Ovary (tissue), 7 donors: ENCODE measurements at regions not wholly inside any gene's neighbourhood (a gene's known extent, or its start where the extent isn't known, plus 50 kb on each side); places are given as distances from the start of the nearest gene placed in this dataset.
"Not testable (repeated sequence)": the region's sequence is repeated elsewhere in the genome, so short reads cannot be mapped to it uniquely, and the experiment has no call there.

ENCODE experiments used
- DNase-seq, 5 donors: peaks; one replicate each; pipeline ENCODE4 v3.0.0-alpha.2; 2019 to 2020
- H3K27ac ChIP-seq, 2 donors: fragments of 200-600 bp; one replicate each; pipeline versions ENCODE4 v1.5.1 to v1.8.0; 2019 to 2022
- H3K27me3 ChIP-seq: fragments of 200-600 bp; one replicate; pipeline ENCODE4 v1.8.0; 2022
- H3K36me3 ChIP-seq: fragments of 200-600 bp; sonication (generic); one replicate; pipeline ENCODE4 v1.5.1; 2019
- H3K4me1 ChIP-seq: one replicate; pipeline ENCODE4 v1.8.1; 2013; ENCODE audit warnings: mild to moderate bottlenecking, moderate library complexity; ENCODE audit not compliant: insufficient read depth
- H3K4me3 ChIP-seq: fragments of 200-600 bp; sonication (generic); one replicate; pipeline ENCODE4 v1.5.1; 2017
- H3K9me3 ChIP-seq, 2 donors: fragments of 200-600 bp in 1 of 2; sonication (generic) in 1 of 2; one replicate each; pipeline versions ENCODE4 v1.5.1 to v1.8.1; 2013 to 2019; ENCODE audit warnings: mild to moderate bottlenecking in 1 of 2, moderate library complexity in 1 of 2
- CTCF ChIP-seq, 3 donors: fragments of 450-650 bp in 2 of 3; fragments of 200-600 bp in 1 of 3; IDR thresholded peaks; one replicate each; pipeline versions ENCODE4 v1.5.1 to v1.8.0; 2016 to 2022; ENCODE audit warnings: antibody characterized with exemption in 3 of 3, mild to moderate bottlenecking in 1 of 3
- EP300 ChIP-seq: sonication (generic); formaldehyde crosslinking; IDR thresholded peaks from one replicate; pipeline ENCODE4 v1.6.1; 2017; ENCODE audit warnings: antibody characterized with exemption
- POLR2A ChIP-seq: fragments of 450-650 bp; IDR thresholded peaks from one replicate; pipeline ENCODE4 v1.6.1; 2017; ENCODE audit warnings: antibody characterized with exemption, mild to moderate bottlenecking, moderate library complexity
- WGBS, 3 donors: extraction: QIAGEN DNeasy Blood & Tissue Kit in 1 of 3; methylation state at CpG; one replicate each; pipeline versions ENCODE4 v1.1.5 to v1.1.7; 2013 to 2017; 5-methylcytosine and 5-hydroxymethylcytosine counted together
- intact Hi-C, 4 donors: fragments of 100-400 bp; cut with DNase I; formaldehyde crosslinking; loops; one replicate each; pipeline versions ENCODE4 v1.11.0 to v1.15.1; 2022 to 2023
- donor health status: DM: no; HTN: no; CAD: no; lungs with moderate emphysema.
- donor health status: DM: no; HTN: no; CAD: no.
- donor health status: Bipolar disorder and iron deficiency.
- donor health status: DM: no; HTN: no; CAD: no.
- donor health status: DM: yes; HTN: yes; CAD: no.

GRCh38 chr3:110506890-110507289 lies 564.7 kb upstream of the NECTIN3 start:
- Histone ChIP-seq H3K4me3 (no peak overlapping the region), H3K27ac (no peak overlapping the region), H3K36me3 (no peaks in the 10 kb centered on the region), H3K4me1 (no peaks in the 10 kb centered on the region), H3K9me3 (no peaks in the 10 kb centered on the region), H3K27me3 (no peaks in the 10 kb centered on the region)
- TF ChIP-seq CTCF (IDR thresholded peaks at IDR 0.05) (no peak), EP300 (no peak)
- DNase-seq, result no peak
- intact Hi-C loops, result no loop called here
- 84 to 96% (median 96%) methylated on average over 4 of the region's 4 CpGs for WGBS, 3 donors

DNA sequence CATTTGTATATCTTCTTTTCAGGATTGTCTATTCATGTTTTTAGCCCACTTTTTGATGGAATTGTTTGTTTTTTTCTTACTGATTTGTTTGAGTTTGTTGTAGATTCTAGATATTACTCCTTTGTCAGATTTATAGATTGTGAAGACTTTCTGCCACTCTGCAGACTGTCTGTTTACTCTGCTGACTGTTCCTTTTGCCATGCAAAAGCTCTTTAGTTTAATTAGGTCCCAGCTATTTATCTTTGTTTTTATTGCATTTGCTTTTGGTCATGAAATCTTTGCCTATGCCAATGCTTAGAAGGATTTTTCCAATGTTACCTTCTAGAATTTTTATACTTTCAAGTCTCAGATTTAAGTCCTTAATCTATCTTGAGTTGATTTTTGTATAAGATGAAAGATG lies 564.0 kb upstream of the NECTIN3 start:
- DNase-seq, intact Hi-C loops, H3K4me3 ChIP-seq: not testable (repeated sequence)

GRCh38 chr3:110512961-110513360 lies 558.7 kb upstream of the NECTIN3 start:
- Histone ChIP-seq H3K4me1 (no peaks in the 10 kb centered on the region), H3K27ac (no peak overlapping the region), H3K9me3 (no peaks in the 10 kb centered on the region), H3K36me3 (no peaks in the 10 kb centered on the region), H3K27me3 (no peaks in the 10 kb centered on the region), H3K4me3 (no peak overlapping the region)
- 56 to 73% (median 63%) methylated on average over 3 of the region's 3 CpGs for WGBS, 3 donors
- intact Hi-C loops, result no loop called here
- no peak for DNase-seq
- TF ChIP-seq POLR2A (no peak), EP300 (no peak), CTCF (IDR thresholded peaks at IDR 0.05) (no peak)

More for the DNA sequence above, 564.0 kb upstream of the NECTIN3 start:
- not testable (repeated sequence) for H3K27ac ChIP-seq, H3K27me3 ChIP-seq, H3K36me3 ChIP-seq, H3K4me1 ChIP-seq, H3K9me3 ChIP-seq

GRCh38 chr3:110518031-110518430 lies 553.6 kb upstream of the NECTIN3 start:
- TF ChIP-seq POLR2A (no peak), EP300 (no peak), CTCF (IDR thresholded peaks at IDR 0.05) (no peak)
- Histone ChIP-seq H3K9me3 (no peaks in the 10 kb centered on the region), H3K27me3 (no peaks in the 10 kb centered on the region), H3K27ac (no peak overlapping the region), H3K4me1 (no peaks in the 10 kb centered on the region), H3K4me3 (no peak overlapping the region), H3K36me3 (no peaks in the 10 kb centered on the region)
- intact Hi-C loops, result no loop called here
- no peak for DNase-seq
- WGBS, 3 donors, result 68 to 80% (median 76%) methylated on average over 1 of the region's 1 CpG

- H3K36me3 ChIP-seq, result no peaks in the 10 kb centered on the region
- no peak for TF ChIP-seq POLR2A
- no peak for TF ChIP-seq EP300
- TF ChIP-seq CTCF (IDR thresholded peaks at IDR 0.05), result no peak
- no peak overlapping the region for H3K4me3 ChIP-seq
- H3K9me3 ChIP-seq, result no peaks in the 10 kb centered on the region
- H3K4me1 ChIP-seq, result no peaks in the 10 kb centered on the region
- DNase-seq, result no peak
- intact Hi-C loops, result no loop called here
- 24 to 31% (median 29%) methylated on average over 1 of the region's 1 CpG for WGBS, 3 donors
- no peak overlapping the region for H3K27ac ChIP-seq
- H3K27me3 ChIP-seq, result no peaks in the 10 kb centered on the region
Measured at GRCh38 chr3:110519071-110519470, 552.5 kb upstream of the NECTIN3 start.
